GM18519 (cell line): ENCODE measurements at regions not wholly inside any gene's neighbourhood (a gene's known extent, or its start where the extent isn't known, plus 50 kb on each side); places are given as distances from the start of the nearest gene placed in this dataset.

Experiments used
- ATAC-seq: cut with Tn5 transposase; IDR thresholded peaks from one replicate; pipeline ENCODE4 v1.9.1; 2021; ENCODE audit warnings: mild to moderate bottlenecking, moderate library complexity; ENCODE audit not compliant: unreplicated experiment, low FRiP score

DNA sequence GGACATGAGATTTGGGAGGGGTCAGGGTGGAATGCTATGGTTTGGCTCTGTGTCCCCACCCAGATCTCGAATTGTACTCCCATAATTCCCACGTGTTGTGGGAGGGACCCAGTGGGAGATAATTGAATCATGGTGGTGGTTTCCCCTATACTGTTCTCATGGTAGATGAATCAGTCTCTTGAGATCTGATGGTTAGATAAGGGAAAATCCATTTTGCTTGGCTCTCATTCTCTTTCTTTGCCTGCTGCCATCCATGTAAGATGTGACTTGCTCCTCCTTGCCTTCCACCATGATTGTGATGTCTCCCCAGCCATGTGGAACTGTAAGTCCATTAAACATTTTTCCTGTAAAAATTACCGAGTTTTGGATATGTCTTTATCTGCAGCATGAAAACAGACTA is 80.9 kb upstream of the GALNT5 start:
- ATAC-seq = no peak

DNA sequence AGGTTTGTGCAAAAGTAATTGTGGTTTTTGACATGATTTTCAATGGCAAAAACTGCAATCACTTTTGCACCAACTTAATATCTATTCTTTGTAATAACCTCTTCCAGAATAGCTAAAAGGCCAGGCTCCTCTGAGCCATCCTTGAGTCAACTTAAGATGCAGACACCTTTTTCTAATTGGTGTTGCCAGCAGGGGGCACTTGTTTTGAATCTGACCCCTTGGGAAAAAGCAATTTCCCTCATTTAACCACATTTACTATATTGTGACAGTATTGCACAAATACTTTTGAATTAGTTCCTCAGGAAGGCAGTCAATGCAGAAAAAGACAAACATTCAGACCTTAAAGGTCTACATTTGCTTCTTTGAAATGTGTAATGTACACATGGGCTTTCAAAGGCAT is 78.6 kb upstream of the GALNT5 start:
- ATAC-seq = no peak

- no peak for ATAC-seq
These were observed 78.0 kb upstream of the GALNT5 start for GRCh38 chr2:157179324-157180105.

- no peak for ATAC-seq
These were observed 77.1 kb upstream of the GALNT5 start for GRCh38 chr2:157180359-157180758.

DNA sequence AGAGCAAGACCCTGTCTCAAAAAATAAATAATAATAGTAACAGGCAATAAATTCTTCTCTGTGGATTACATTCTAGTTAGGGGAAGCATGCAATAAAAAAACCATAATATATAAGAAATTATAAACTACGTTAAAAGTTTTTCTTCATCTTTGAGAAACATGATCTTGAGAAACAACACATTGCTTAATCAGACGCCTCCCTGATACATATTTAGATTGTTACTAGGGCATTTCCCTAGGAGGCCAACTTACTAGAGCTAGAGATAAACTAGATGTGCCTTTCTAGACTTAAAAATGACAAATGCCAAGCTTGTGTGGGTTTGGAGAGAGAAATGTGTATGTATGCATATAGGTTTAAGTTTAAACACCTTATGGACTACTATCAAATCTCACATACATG is 76.3 kb upstream of the GALNT5 start:
- ATAC-seq = no peak

- no peak for ATAC-seq
These were observed 75.2 kb upstream of the GALNT5 start for GRCh38 chr2:157182204-157182709.

DNA sequence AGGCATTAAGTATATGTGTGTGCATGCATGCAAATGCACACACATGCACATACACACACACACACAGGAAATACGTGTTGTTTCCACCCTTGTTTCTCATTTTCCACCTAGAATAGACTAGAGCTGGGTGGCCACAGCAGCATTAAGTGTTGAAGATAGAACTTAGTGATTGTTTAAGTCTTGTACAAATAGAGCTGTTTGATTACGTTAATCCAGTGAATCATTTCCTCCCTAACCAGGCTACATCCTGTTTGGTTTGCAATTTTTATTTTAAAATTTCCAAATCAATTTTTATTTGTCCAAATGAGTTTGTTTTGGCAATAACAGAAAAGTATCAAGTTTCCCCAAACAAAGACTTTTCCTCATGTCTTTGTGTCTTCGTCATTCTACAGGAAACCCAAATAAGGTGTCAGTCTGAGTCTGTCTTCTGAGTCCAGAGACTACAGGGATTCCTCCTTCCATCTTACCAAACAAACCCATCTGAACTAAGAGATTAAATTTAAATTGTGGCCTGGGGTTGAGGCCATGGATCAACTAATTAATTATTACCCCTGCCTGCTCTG is 74.6 kb upstream of the GALNT5 start:
- ATAC-seq = no peak

DNA sequence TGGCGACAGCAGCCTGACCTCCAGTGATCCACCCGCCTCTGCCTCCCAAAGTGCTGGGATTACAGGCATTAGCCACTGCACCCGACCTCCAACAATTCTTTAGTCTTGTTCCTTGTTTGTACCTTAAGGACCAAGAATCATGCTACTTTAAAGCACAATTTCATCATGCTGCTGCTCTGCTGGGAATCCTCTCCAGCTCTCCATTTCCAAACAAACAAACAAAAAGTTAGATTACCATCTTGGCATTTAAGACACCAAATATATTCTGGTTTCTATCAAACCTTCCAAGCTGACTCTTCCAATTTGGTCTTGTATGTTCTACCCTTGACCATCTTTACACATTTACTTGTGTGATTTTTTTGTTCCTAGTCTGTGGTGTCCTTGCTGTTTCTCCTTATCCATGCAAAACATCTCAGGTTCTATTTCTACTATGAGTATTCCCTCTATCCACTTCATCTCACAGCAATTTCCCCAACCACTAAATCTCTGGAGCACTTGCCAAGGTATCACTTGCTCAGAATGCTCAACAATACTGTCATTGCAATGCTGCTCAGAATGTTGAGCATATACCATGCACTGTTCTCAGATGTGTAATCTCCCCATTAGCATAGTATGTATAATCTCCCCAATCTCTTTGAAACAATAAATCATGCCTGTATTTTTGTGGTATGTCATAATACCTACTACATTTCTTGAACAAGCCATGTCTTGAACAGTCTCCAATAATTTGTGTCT is 73.2 kb upstream of the GALNT5 start:
- ATAC-seq = no peak

DNA sequence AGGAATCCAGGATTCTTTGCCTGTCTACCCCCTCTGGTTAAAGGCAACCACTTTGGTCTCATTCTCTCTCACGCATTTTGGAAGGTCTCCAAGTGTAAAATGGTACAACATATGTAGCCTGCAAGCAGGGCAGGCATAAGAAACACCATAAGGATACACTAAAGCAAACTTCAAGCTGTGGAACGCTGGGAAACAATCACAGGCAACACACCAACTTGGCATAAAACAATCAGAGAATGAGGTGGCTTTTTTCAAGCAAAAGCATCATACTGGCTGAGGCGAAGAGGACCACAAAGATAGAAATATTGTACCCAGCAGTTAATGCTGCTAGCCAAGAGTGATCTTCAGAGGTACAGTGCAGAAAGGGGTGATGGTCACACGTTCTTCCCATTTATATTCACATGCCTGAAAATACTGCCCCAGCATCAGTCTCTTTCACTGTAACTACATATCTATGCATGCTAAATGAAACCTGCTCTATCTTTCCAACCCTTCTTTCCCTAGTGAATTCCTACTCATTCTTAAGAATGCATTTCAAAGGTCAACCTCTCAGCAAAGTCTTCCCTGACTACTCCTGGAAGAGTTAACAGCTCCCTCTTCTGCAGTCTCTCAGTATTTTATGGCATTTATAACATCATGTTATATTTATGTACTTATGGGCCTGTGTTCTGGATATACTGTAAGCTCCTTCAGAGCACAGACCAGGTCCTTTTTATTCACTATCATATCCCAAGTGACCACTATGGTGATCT is 71.9 kb upstream of the GALNT5 start:
- ATAC-seq = no peak

DNA sequence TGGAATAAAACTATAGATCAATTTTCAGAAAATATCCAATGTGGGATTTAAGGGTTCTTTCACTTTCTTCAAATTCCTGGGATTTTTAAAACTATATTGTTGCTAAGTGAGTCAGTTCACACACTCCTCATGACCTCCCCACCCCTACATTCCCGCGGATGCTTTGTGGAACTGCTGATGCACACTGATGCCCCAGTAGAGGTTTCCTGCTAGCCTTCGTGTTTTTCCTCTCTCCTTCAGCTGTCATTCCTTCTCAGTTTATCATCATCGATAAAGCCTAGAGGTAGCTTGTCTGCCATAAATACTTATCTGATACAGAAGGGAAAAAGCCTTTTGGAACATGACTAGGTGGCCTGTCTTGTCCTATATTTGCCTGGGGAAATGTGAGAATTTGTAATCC is 67.4 kb upstream of the GALNT5 start:
- ATAC-seq = no peak

DNA sequence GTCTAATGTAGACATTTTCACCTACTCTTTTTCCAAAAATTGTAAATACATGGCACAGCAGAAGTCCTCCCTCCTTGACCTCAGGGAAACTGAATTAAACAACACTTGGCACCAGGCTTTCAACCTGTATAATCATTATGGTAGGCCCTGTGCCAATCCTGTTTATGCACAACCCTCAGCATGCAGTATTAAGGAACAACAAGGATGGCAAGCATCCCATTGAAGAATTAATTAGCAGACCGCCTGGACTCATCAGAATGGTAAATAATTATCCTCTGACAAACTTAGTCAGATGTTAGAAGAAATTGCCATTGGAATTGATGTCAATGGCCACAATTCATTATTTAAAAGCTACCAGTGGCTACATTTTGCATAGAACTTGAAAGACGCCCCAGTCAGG is 66.3 kb upstream of the GALNT5 start:
- no peak for ATAC-seq

- peak; percentile 67 for ATAC-seq
These were observed 64.8 kb upstream of the GALNT5 start for GRCh38 chr2:157192445-157193423.

DNA sequence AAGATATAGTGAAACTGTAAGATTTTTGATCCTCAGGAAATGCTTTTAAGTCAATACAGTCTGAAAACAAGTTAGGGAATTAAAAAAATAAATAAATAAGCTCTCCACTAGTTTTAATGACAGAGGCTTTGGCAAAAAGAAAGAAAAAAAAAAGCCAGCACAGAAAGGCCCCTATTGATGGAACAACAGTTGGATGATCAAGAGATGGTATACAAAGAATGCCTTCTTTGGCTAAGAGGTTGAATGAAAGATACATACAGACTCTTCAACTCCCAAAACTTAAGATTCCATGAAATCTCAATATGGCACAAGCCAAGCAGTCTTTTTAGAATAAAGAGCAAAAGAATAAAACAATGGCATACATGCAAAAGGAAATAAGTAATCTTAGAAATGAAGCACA is 64.0 kb upstream of the GALNT5 start:
- no peak for ATAC-seq

DNA sequence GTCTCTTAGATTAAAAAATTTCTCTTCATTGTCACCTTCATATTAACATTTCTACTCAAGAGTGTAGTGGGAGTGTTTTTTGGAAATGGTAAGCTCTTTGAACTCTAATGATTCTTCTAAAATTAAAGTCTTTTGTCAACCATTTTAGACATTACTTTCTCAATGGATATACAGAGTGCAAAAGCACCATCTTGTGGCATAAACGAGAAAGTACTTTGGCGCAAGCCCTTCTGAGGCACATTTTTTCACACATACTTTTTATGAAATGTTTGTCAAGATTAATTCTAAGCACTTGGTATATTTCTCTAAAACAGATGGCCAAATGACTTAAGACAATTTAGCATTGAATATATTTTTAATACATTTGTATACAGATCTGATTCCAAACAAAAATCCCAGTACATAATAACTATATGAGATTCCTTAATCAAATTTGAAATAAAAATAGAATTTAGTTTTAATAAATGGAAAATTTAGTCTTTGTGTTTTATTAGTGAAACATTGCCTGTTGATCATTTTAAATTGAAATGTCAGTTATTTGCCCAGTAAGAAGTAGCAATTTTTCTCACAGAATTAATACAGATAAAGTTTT is 63.3 kb upstream of the GALNT5 start:
- ATAC-seq = peak; percentile 64

DNA sequence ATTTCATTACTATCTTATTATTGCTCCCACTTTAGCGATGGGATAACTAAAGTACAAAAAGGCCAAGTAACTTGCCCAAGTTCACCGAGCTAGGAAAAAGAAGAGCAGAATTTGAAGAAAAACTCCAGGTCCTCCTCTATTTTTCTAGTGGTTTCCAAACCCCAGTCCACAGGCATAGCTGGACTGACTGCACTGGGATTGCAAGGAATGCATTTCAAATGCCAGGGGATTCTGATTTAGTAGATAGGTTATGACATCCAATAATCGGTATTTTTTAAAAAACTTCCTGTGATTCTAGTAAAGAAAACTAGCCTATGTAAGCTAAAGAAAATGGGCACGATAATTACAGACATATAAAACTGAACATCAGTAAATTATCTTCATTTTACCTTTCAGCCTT is 62.7 kb upstream of the GALNT5 start:
- no peak for ATAC-seq

DNA sequence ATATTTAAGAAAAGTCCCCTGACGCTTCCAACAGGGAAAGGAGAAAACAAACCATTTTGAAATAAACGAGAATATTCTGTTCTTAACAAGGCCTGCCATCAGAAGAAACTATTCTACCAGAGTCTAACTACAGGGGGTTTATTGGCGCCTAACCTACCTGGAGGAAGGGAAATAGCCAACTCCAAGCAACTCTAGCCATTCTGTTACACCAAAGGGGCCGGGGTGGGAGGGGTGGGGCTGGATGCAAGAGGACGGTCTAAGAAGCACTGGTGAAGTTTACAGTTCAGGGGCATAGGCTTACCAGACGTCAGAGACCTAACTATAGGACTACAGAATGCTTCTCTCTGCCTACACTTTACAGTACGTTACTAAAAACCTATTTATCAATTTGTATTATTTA is 60.5 kb upstream of the GALNT5 start:
- ATAC-seq = no peak

DNA sequence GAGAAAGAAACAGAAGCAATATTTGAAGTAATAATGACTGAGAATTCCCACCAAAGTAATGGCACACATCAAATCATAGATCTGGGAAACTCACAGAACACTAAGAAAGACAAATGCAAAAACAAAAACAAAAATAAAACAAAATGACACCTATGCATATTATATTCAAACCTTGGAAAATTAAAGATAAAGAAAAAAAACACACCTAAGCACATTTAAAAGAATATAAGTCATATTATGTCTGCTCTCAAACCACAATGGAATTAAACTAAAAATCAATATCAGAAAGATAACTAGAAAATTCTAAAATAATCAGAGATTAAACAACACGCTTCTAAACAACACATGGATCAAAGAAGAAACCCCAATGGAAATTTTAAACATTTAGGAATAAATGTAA is 59.7 kb upstream of the GALNT5 start:
- ATAC-seq = no peak

DNA sequence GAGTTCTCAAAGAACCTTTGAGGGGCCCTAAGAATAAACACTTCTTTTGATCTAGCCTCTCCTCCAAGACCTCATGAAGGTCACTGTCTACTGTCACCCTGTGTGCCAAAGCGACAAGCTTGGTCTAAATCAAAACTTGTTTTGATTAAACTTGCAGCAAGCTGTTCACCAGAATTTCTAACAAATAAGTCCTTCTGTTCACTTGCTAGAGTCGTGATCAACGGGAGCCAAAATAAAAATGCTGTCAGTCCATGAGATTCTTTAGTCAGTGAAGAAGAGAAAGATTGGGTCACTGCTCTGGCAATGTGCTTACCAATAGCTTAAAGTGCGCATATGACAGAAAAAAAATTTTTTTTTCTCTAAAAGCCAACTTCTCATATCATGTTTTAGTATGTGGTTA is 53.9 kb upstream of the GALNT5 start:
- ATAC-seq = no peak

DNA sequence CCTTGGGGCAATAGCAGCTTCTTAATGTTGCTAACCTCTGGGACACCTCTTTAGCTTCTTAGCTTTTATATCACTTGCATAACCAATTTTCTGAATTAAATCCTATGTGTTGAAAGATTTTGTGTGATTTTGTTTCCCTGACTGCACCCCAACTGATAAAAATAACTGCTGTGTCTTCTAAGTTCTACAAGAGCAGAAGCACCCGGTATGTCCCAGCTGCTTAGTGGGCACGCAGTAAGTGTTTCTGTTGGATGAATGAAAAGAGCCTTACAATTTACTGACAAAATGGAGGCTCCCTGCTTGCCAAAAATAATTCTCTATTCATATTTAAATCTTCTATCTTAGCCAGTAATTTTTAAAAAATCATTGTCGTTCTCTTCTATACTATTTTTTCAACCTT is 53.1 kb upstream of the GALNT5 start:
- no peak for ATAC-seq
